ENCODE measurements at regions not wholly inside any gene's neighbourhood (a gene's known extent, or its start where the extent isn't known, plus 50 kb on each side); places are given as distances from the start of the nearest gene placed in this dataset.

GRCh38 chr13:30039511-30039911 is 189.1 kb upstream of the UBL3 start:
- Histone ChIP-seq H3K9me3 (ENCODE audit: low read depth) (no peaks in the 10 kb centered on the region), H3K4me3 (no peak overlapping the region), H3K4me1 (ENCODE audit: low read depth) (no peaks in the 10 kb centered on the region), H3K36me3 (no peaks in the 10 kb centered on the region), H3K27me3 (no peaks in the 10 kb centered on the region), H3K27ac (no peak overlapping the region)
- TF ChIP-seq CTCF (IDR thresholded peaks at IDR 0.05; ENCODE audit: low read depth, low read length), result no peak
- no peak for DNase-seq (ENCODE audit: low read depth in 1 of 2, low spot score in 1 of 2)

- no peak for TF ChIP-seq CTCF (IDR thresholded peaks at IDR 0.05; ENCODE audit: low read depth, low read length)
- DNase-seq (ENCODE audit: low read depth in 1 of 2, low spot score in 1 of 2), result peak in 1 of 2 donors; percentile 41
- H3K36me3 ChIP-seq, result no peaks in the 10 kb centered on the region
- no peaks in the 10 kb centered on the region for H3K27me3 ChIP-seq
- no peak overlapping the region for H3K27ac ChIP-seq
- H3K4me1 ChIP-seq (ENCODE audit: low read depth), result peaks cover 1% of the 10 kb centered on the region
- H3K9me3 ChIP-seq (ENCODE audit: low read depth), result no peaks in the 10 kb centered on the region
- no peak overlapping the region for H3K4me3 ChIP-seq
Measured at GRCh38 chr13:30038884-30039283, 188.5 kb upstream of the UBL3 start.

- DNase-seq (ENCODE audit: low read depth in 1 of 2, low spot score in 1 of 2), result peak in 1 of 2 donors; percentile 40
- Histone ChIP-seq H3K4me1 (ENCODE audit: low read depth) (peaks cover 11% of the 10 kb centered on the region), H3K4me3 (no peak overlapping the region), H3K36me3 (no peaks in the 10 kb centered on the region), H3K9me3 (ENCODE audit: low read depth) (no peaks in the 10 kb centered on the region), H3K27me3 (no peaks in the 10 kb centered on the region), H3K27ac (no peak overlapping the region)
- no peak for TF ChIP-seq CTCF (IDR thresholded peaks at IDR 0.05; ENCODE audit: low read depth, low read length)
Measured at GRCh38 chr13:30037766-30038165, 187.3 kb upstream of the UBL3 start.

GRCh38 chr13:30037306-30037705 is 186.9 kb upstream of the UBL3 start:
- no peak for TF ChIP-seq CTCF (IDR thresholded peaks at IDR 0.05; ENCODE audit: low read depth, low read length)
- Histone ChIP-seq H3K4me1 (ENCODE audit: low read depth) (peaks cover 11% of the 10 kb centered on the region), H3K36me3 (no peaks in the 10 kb centered on the region), H3K9me3 (ENCODE audit: low read depth) (no peaks in the 10 kb centered on the region), H3K27me3 (no peaks in the 10 kb centered on the region), H3K4me3 (no peak overlapping the region), H3K27ac (no peak overlapping the region)
- peak in 1 of 2 donors; percentile 32 for DNase-seq (ENCODE audit: low read depth in 1 of 2, low spot score in 1 of 2)

- peaks cover 11% of the 10 kb centered on the region for H3K4me1 ChIP-seq (ENCODE audit: low read depth)
- no peak overlapping the region for H3K4me3 ChIP-seq
- H3K27ac ChIP-seq, result no peak overlapping the region
- DNase-seq (ENCODE audit: low read depth in 1 of 2, low spot score in 1 of 2), result peak in 1 of 2 donors; percentile 24
- no peaks in the 10 kb centered on the region for H3K27me3 ChIP-seq
- TF ChIP-seq CTCF (IDR thresholded peaks at IDR 0.05; ENCODE audit: low read depth, low read length), result no peak
- H3K9me3 ChIP-seq (ENCODE audit: low read depth), result no peaks in the 10 kb centered on the region
- H3K36me3 ChIP-seq, result no peaks in the 10 kb centered on the region
Measured at GRCh38 chr13:30034458-30034795, 184.0 kb upstream of the UBL3 start.

Data from cardiac muscle cell (in vitro differentiated cells and primary cell).